ENCODE measurements at regions not wholly inside any gene's neighbourhood (a gene's known extent, or its start where the extent isn't known, plus 50 kb on each side); places are given as distances from the start of the nearest gene placed in this dataset.

DNA sequence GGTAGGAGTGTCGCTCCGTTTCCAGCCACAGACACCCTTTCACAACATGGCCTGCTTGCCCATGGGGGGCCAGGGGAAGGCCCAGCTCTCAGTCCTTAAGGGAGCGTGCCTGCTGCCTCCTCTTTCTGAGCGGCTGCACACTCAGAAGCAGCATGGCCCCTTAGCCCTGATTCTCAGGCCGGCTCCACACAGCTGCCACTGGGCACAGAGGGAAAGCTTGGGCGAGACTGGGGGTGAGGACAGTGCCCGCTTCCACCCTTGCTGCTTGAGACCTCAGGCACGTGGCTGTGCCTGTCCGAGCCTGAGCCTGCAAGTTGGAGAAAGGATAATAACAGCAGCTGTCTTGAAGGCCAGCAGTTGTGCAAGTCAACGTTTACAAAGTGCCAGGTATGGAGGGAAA lies 416.3 kb downstream of the SHANK2 start:
- DNase-seq: no peak

- DNase-seq: no peak
These were observed 414.2 kb downstream of the SHANK2 start for GRCh38 chr11:70838198-70838597.

DNA sequence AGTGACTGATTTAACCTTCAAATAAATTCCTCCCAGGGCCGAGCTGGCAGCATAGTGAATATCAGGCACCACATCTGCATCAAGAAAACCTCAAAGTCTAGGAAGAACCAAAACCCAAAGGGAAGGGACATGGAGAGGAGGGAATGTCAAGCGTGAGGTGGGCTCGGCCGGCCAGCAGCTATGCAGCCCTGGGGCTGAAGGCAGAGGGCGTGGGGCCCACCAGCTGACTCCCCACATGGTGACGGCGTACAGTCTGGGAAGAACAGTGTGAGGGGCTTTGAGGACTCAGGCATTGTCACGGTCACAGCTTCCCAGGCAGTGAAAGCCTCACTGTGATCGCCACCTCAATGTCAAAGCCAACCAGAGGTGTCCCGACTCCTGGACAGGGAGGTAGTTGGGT lies 412.5 kb downstream of the SHANK2 start:
- no peak for DNase-seq

- no peak for DNase-seq
These were observed 411.1 kb downstream of the SHANK2 start for GRCh38 chr11:70841264-70841663.

GRCh38 chr11:70842256-70842655 lies 410.1 kb downstream of the SHANK2 start:
- DNase-seq: no peak

- DNase-seq: no peak
These were observed 409.7 kb downstream of the SHANK2 start for GRCh38 chr11:70842701-70843100.

- no peak for DNase-seq
These were observed 408.5 kb downstream of the SHANK2 start for GRCh38 chr11:70843906-70844305.

DNA sequence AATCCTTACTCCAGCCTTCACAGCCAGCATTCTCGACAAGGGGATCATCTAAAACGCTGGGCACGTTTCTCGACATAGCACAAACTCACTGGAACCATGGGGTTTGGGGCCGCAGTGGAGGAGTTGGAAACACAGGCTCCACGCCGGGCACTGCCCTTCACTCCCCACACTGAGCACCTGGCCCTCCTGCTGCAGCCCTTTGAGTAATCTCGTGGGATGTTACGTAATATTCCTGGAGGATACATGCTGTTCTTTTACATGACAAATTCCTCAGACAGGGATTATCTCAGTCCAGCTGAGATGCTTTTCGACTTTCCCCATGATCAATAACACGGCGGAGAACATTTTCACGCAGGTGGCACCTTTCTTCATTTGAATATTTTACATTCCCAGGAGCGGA lies 408.0 kb downstream of the SHANK2 start:
- no peak for DNase-seq

DNA sequence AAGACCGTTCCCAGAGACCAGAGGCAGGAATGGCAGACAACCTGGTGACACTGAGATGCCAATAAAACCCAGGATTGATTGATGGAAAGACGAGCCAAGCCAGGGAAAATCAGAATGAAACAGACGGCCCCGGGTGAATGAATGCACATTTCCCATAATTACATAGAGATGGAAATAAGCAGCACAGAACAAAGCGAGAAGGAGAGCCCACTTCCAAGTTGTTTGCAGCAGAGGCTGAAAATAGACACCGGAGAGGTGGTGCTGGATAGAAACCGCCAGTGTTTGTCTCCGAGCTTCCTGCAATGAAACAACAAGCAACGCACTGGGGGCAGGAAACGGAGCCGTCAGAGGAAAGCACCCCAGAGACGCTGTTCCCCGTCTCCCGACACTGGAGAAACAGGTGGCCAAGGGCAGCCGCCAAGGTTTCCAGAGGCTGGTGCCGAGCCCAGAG lies 406.8 kb downstream of the SHANK2 start:
- DNase-seq: peak; percentile 15

DNA sequence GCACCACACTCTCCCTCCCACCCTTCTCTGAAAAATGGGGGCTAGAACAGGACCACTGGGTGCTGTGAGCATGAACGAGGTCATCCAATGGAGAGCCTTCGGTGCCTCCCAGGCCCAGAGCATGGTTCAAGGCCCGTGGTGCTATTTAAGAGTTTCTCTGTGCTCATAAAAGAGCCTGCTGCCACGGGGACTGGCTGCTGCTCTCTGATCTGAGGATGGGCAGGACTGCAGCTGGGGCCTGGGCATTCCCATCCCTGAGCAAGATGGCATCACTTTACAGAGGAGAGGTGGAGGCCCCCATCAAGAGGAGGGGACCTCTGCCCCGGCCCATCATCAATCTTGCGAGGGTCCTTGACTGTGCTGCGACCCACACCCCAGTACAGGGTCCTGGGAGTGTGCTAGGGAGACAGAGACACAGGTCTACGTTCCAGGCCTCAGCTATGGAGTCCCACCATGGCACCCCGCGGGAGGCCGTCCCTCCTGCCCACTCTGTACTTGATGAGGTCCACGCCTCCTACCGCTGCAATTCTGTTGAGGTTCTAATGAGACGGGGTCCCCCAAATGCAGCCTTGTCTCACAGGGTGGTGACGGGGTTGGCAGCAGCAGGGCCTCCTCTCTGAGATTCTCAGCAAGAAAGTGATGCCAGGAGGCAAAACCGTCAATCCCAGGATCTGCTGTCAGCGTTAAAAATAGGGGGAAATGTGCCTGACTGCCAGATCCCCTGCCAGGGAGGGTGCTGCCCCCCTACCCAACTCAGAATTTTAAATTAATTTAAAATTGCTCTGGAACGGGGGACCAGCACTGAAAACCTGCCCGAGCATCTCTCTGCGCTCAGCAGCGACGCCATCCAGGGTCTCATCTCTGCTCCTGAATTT lies 405.4 kb downstream of the SHANK2 start:
- DNase-seq: no peak

DNA sequence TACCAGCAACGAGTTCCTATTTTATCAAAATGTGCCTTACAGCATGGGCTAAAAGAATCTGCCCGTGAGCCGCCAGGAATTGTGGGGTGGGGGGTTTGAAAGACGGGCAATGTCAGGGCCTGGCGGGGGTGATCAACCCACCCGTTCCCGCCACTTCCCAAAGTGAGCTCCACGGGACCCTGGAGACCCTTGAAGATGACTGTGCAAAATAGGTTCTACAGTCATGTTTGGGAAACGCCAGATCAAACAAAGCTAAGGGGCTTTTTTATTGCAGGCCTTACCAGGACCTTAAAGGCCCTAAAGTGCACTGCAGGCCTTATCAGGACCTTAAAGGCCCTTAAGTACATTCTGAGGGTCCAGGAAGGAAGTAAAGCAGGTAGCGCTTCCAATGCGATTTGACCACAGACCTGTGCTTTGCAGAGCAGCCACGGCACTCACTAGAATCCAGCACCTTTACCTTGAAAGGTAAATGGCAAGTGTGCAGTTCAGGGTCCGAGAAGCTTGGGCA lies 404.1 kb downstream of the SHANK2 start:
- no peak for DNase-seq

GRCh38 chr11:70849031-70849430 lies 403.3 kb downstream of the SHANK2 start:
- no peak for DNase-seq

- no peak for DNase-seq
These were observed 401.1 kb downstream of the SHANK2 start for GRCh38 chr11:70851308-70851707.

DNA sequence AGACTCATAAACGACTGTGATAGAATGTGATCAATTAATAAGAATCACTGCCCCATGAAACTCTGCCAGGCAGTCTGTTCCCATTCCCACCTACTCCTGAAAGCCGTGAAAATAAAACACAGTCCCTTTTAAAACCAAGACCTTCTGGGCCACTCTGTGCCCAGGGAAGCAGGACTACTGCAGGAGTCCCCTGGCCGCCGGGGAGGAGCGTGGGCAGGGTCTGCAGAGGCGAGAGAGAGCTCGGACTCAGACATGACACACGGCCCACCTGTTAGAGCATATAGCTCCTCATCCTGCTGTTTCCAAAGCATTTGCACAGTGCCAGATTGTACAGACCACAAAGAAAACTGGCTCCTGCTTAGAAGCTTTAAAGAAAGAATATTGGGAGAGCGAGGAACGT lies 400.5 kb downstream of the SHANK2 start:
- DNase-seq: no peak

GRCh38 chr11:70853068-70853769 lies 399.2 kb downstream of the SHANK2 start:
- no peak for DNase-seq

- no peak for DNase-seq
These were observed 398.6 kb downstream of the SHANK2 start for GRCh38 chr11:70853770-70854108.

- no peak for DNase-seq
These were observed 398.2 kb downstream of the SHANK2 start for GRCh38 chr11:70854201-70854600.

- peak; percentile 5 for DNase-seq
These were observed 397.3 kb downstream of the SHANK2 start for GRCh38 chr11:70854901-70855556.

GRCh38 chr11:70857894-70858293 lies 394.5 kb downstream of the SHANK2 start:
- no peak for DNase-seq

DNA sequence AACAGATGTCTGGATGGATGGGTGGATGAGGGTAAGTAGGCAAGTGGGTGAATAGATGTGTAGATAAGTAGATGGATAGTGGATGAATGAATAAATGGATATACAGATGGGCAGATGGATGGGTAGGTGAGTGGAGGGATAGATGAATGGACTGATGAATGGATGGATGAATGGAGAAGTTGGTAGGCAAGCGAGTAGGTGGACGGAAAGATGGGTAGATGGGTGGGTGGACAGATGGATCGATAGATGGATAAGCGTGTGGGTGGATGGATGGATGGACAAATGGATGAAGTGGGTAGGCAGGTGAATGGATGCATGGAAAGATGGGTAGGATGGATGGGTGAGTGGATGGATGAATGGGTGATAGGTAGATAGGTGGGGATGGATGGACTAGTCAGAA lies 393.2 kb downstream of the SHANK2 start:
- no peak for DNase-seq

GRCh38 chr11:70860888-70861287 lies 391.5 kb downstream of the SHANK2 start:
- DNase-seq: no peak

- peak; percentile 76 for DNase-seq
These were observed 390.8 kb downstream of the SHANK2 start for GRCh38 chr11:70861559-70861958.

- DNase-seq: no peak
These were observed 390.3 kb downstream of the SHANK2 start for GRCh38 chr11:70862093-70862492.

DNA sequence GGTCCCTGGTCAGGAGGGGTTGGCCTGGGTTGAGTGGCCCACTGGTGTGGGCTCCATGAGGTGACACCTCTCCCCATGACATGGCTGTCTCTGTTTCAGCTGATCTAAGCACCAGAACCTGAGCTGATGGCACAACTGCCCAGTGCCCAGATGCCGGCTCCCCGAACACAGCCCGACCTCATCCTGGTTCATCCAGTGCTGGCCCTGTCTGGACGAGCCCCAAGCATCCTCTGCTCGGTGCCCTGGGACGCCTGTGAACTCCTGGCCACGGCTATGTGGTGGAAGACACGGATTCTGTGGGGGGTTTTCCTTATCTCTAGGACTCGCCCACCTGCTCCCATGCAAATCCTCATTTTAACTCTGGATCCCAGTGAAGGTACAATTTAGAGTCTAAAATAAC lies 389.2 kb downstream of the SHANK2 start:
- no peak for DNase-seq
